ENCODE measurements at regions not wholly inside any gene's neighbourhood (a gene's known extent, or its start where the extent isn't known, plus 50 kb on each side); places are given as distances from the start of the nearest gene placed in this dataset.

DNA sequence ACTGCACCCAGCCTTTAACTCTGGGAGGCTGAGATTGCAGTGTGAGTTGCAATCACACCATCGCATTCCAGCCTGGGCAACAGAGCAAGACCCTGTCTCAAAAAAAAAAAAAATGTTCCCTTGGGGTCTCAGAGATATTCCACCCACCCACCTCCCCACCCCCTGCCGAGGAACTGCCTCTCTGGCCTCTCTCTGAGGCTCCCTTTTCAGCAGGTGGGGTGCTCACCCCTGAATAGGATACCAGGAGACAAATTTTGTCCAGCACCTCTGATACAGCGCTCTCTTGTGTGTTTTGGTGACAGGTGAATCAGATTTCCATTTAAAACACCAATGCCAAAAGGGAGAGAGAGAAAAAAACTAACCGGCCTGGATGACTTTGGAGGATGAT is 92.6 kb upstream of the KIF5B start:
- no peak for TF ChIP-seq CTCF (IDR thresholded peaks at IDR 0.05; ENCODE audit: poor library complexity)
- no peak for TF ChIP-seq EZH2phosphoT487 (IDR thresholded peaks at IDR 0.05; ENCODE audit: low read depth, severe bottlenecking, unreplicated experiment)
